ENCODE measurements at regions not wholly inside any gene's neighbourhood (a gene's known extent, or its start where the extent isn't known, plus 50 kb on each side); places are given as distances from the start of the nearest gene placed in this dataset.

- TF ChIP-seq ERG (CRISPR knock-in tag; IDR thresholded peaks at IDR 0.05) (no peak), CDX4 (CRISPR knock-in tag; IDR thresholded peaks at IDR 0.05; ENCODE audit: borderline replicate concordance) (no peak), ZNF232 (CRISPR knock-in tag; IDR thresholded peaks at IDR 0.05) (no peak), ZNF263 (CRISPR knock-in tag; IDR thresholded peaks at IDR 0.05; ENCODE audit: low read depth) (no peak), ZNF671 (CRISPR knock-in tag; IDR thresholded peaks at IDR 0.05) (no peak), RORB (CRISPR knock-in tag; IDR thresholded peaks at IDR 0.05) (no peak), GTF2I (CRISPR knock-in tag; conservative IDR thresholded peaks at IDR 0.05) (no peak), ZNF532 (CRISPR knock-in tag; IDR thresholded peaks at IDR 0.05; ENCODE audit: borderline replicate concordance) (no peak), FOXJ3 (CRISPR knock-in tag; IDR thresholded peaks at IDR 0.05; ENCODE audit: borderline replicate concordance) (no peak), NR1H2 (CRISPR knock-in tag; IDR thresholded peaks at IDR 0.05) (no peak), E2F4 (CRISPR knock-in tag; IDR thresholded peaks at IDR 0.05; ENCODE audit: borderline replicate concordance, low read depth) (no peak), STAT6 (CRISPR knock-in tag; conservative IDR thresholded peaks at IDR 0.05; ENCODE audit: low read depth) (no peak)
Measured at GRCh38 chr17:63071797-63072196, 105.8 kb downstream of the TANC2 start (continued).

GRCh38 chr17:63075969-63076368 lies 109.9 kb downstream of the TANC2 start:
- no peak overlapping the region for H3K4me3 Mint-ChIP-seq
- ChIA-PET POLR2A (no interaction called here), CTCF (no interaction called here)
- H3K4me1 Mint-ChIP-seq: peaks cover 3% of the 10 kb centered on the region; the same call in 1 of the 2 replicates
- no peak for ATAC-seq
- H3K27ac Mint-ChIP-seq: no peak overlapping the region
- no peaks in the 10 kb centered on the region for H3K36me3 Mint-ChIP-seq
- DNase-seq (ENCODE audit: low spot score): no peak
- H3K9me3 Mint-ChIP-seq: no peaks in the 10 kb centered on the region
- no peaks in the 10 kb centered on the region for H3K27me3 Mint-ChIP-seq (ENCODE audit: low read depth)
- no peak for TF ChIP-seq NFE2L1 (CRISPR knock-in tag; IDR thresholded peaks at IDR 0.05)
- no peak for TF ChIP-seq FOXP1 (CRISPR knock-in tag; IDR thresholded peaks at IDR 0.05; ENCODE audit: borderline replicate concordance)
- no peak for TF ChIP-seq ZMAT4 (CRISPR knock-in tag; IDR thresholded peaks at IDR 0.05)
- no peak for TF ChIP-seq JAZF1 (CRISPR knock-in tag; IDR thresholded peaks at IDR 0.05)
- TF ChIP-seq ZBTB43 (CRISPR knock-in tag; IDR thresholded peaks at IDR 0.05): no peak
- TF ChIP-seq ZNF219 (CRISPR knock-in tag; IDR thresholded peaks at IDR 0.05; ENCODE audit: borderline replicate concordance): no peak
- no peak for TF ChIP-seq PRRX2 (CRISPR knock-in tag; IDR thresholded peaks at IDR 0.05)
- TF ChIP-seq ATF1 (CRISPR knock-in tag; IDR thresholded peaks at IDR 0.05): no peak
- TF ChIP-seq NR2C2 (CRISPR knock-in tag; IDR thresholded peaks at IDR 0.05): no peak
- TF ChIP-seq RELA (CRISPR knock-in tag; IDR thresholded peaks at IDR 0.05; ENCODE audit: borderline replicate concordance): no peak

All from WTC11 (cell line).